ENCODE measurements at regions not wholly inside any gene's neighbourhood (a gene's known extent, or its start where the extent isn't known, plus 50 kb on each side); places are given as distances from the start of the nearest gene placed in this dataset.

DNA sequence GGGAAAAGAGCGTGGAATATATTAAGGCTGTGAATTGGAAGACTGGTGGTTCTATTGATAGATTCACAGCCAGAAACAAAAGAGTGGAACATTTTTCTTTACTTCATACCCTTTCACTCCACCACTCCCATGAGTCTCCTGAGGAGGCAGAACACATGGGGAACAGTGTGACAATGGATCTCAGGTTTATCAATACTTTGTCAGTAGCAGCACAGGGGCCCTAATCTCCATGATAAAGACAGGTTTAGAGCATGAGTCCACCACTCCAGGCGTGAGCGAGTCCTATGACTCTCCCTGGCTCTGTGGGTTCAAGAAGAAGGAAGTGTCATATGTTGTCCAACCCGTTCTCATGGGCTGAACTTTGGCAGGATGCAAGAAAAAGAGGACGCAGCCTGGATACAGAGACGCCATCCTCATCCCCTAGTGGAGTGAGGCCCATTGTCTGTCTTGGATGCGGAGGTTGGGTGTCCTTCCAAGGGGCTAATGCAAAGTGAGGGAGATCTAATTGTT lies 361.2 kb downstream of the TMEM114 start:
- intact Hi-C loops (cut with DNase I): no loop called here
- DNase-seq (ENCODE audit: low spot score): no peak

DNA sequence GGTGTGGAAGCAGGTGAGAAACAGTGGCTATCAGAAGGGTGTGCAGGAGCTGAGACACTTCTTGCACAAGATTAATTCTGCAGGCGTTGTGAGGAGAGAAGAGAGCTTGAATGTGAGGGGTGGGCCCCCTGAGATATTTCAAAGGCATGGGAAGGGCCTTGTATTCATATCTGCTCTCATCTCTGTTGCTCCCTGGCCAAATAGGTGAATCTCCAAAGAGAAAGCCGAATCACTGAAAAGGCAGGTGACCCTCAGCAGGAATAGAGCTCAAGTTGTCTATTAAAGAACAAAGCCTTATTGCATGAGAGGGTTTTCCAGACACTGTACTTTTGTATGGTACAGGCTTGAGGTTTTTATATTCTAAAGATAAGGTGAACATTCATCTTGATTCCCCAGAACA lies 373.1 kb downstream of the TMEM114 start:
- intact Hi-C loops (cut with DNase I): no loop called here
- no peak for DNase-seq (ENCODE audit: low spot score)

DNA sequence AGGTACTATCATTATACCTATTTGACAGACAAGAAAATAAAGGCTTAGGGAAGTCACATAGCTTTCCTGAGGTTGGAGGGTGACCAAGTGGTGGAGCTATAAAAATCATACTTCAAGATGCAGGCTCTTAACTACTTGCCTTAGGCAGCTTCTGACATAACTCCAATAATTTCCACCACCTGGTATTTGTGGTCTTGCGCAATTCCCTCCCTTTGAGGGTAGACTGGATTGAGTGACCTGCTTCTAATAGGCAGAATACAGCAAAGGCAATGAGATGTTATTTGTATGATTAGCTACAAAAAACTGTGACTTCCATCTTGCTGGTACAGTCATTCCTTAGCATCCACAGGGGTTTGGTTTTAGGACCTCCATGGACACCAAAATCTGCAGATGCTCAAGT lies 385.5 kb downstream of the TMEM114 start:
- no peak for DNase-seq (ENCODE audit: low spot score)
- intact Hi-C loops (cut with DNase I): no loop called here

DNA sequence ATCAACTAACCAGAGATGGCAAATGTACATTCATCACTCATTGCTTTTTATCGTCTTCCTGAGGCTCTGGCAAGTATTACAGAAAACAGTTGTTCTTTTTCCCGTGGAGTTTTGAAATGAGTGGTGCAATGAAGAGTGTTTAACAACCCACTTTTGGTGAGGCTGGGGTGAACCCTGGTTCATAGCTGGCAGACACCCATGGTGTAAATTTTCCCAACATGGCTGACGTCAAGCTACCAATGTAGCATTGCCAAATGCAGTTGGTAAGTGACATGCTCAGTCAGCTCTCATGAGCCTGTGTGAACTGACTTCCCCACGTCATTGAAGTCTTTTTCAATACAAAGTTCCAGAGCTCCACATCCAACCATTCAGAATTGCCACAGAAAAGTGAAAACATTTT lies 386.2 kb downstream of the TMEM114 start:
- intact Hi-C loops (cut with DNase I): no loop called here
- DNase-seq (ENCODE audit: low spot score): no peak

DNA sequence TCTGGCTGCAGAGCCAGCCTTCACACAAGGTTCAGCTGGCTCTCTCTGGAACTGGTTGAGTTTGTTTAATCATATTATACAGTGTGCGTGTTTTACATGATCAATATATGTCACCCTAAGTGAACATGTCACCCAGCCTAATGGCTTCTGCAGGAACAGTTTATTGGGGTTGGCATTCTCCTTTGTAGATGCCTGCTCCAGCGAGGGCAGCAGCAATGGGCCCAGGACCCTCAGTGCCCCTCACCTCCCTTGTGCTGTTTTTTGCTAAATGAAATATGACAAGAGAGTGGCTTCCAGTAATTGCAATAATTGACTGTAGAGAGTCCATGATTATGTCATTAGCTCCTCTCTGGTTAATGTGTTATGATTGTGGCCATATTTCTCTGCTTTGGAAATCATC lies 387.2 kb downstream of the TMEM114 start:
- DNase-seq (ENCODE audit: low spot score): no peak
- intact Hi-C loops (cut with DNase I): no loop called here

DNA sequence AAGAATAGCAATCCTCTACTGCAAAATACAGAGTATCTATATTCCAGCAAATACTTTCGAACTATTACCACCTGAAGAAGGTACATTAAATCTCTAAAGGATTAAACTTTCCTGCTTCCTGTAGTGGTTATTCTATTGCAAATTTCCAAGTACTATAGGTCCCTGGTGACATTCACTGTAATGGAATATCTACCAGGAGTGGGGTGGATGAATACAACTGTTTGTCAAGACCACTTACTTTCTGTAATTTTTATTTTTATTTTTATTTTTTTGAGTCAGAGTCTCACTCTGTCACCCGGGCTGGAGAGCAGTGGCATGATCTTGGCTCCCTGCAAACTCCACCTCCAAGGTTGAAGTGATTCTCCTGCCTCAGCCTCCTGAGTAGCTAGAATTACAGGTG lies 389.5 kb downstream of the TMEM114 start:
- intact Hi-C loops (cut with DNase I): no loop called here
- DNase-seq (ENCODE audit: low spot score): no peak

DNA sequence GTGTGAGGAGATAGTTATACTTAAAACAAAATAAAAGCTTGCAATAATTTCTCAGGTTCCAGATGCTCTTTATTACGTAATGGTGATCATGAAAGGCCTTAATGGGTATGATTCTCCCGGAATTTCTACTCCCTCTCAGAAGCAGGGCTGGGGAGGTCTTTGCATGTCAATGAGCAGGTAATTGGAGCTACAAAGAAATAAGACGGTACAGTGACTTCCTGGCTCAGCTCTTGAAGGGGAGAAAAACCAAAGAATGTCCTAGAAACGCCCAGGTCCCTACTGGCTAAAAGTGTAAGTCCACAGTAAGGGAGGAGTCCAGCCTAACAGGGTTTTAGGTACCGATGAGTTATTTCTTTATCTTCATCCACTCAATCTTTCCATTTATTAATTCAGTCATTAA lies 390.9 kb downstream of the TMEM114 start:
- no peak for DNase-seq (ENCODE audit: low spot score)

DNA sequence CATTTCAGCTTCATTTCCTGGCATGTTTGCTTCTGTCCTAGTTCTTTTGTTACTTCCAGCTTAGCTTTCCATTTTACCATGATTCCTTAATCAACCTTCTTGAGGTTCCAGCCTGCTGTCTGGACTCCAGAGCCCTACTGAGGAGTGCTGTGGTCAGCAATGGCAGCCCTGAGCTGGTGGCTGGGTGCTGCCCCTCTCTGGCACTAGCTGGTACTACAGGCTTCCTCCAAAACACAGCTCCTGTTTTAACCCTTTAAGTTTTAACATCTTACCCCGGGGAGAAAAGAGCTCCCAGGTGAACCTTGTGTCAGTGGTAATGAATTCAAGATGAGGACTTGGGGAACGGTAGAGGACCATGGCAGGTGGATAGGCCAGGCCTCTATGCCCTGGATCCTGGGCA lies 395.5 kb downstream of the TMEM114 start:
- no peak for DNase-seq (ENCODE audit: low spot score)
- intact Hi-C loops (cut with DNase I): no loop called here

More for the DNA sequence above, 390.9 kb downstream of the TMEM114 start:
- intact Hi-C loops (cut with DNase I): no loop called here

DNA sequence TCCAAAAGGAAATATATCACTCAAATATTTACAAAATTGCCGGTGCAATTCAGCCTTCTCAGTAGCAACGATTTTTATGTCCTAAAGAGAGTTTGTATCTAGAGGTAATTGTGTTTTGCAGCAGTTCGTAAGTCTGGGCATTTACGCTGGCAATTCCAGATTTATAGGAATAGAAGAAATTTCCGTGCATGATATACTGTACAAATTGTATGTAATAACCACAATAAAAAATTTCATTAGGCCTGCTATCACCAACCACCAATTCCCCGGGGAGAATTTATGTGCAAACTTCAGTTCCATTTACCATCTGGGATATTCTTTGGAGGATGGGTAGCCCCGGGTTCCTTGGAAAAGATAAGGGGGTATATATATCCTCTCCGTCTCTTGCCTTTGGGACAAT lies 401.5 kb downstream of the TMEM114 start:
- DNase-seq (ENCODE audit: low spot score): no peak
- intact Hi-C loops (cut with DNase I): no loop called here

DNA sequence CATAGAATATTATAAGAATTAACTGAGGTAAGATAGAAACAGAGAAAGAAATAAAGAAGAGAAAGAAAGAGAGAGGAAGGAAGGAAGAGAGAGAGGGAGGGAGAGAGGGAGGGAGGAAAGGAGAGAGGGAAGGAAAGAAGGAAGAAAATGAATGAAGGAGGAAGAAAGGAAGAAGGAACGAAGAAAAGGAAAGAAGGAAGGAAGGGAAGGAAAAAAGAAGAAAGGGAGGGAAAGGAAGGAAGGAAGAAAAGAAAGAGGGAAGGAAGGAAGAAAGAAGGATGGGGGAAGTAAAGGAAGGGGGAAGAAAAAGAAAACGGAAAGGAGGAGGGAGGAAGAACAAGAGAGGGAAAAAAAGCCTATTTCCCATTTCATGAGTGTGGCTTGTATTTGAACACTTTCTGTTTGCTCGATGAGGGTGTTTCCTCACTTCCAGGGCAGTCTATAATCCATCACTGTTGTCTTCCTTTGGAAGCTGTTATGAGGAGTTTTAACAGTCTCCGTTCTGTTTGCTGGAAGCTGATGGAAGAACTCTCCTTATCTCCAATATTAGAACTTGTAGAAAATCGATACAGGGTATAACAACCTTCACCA lies 402.4 kb downstream of the TMEM114 start:
- intact Hi-C loops (cut with DNase I): no loop called here

DNA sequence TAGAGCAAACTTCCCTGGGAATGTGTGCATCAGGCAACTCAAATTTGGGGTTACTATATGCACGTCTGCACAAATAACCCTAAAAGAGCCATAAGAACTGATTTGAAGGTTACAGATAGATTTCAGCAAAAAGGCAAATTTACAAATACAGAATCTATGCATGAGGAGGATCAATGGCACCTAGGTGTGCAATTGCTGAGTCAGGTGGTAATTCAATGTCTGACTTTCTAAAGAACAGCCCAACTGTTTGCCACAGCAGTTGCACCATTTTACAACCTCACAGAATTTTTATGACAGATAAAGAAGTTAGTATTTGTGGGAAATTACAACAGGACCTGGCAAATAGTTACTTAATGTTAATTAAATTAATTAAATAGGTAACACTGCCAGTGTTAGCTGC lies 405.5 kb downstream of the TMEM114 start:
- intact Hi-C loops (cut with DNase I): no loop called here
- no peak for DNase-seq (ENCODE audit: low spot score)

More for the DNA sequence above, 402.4 kb downstream of the TMEM114 start:
- DNase-seq (ENCODE audit: low spot score): no peak

DNA sequence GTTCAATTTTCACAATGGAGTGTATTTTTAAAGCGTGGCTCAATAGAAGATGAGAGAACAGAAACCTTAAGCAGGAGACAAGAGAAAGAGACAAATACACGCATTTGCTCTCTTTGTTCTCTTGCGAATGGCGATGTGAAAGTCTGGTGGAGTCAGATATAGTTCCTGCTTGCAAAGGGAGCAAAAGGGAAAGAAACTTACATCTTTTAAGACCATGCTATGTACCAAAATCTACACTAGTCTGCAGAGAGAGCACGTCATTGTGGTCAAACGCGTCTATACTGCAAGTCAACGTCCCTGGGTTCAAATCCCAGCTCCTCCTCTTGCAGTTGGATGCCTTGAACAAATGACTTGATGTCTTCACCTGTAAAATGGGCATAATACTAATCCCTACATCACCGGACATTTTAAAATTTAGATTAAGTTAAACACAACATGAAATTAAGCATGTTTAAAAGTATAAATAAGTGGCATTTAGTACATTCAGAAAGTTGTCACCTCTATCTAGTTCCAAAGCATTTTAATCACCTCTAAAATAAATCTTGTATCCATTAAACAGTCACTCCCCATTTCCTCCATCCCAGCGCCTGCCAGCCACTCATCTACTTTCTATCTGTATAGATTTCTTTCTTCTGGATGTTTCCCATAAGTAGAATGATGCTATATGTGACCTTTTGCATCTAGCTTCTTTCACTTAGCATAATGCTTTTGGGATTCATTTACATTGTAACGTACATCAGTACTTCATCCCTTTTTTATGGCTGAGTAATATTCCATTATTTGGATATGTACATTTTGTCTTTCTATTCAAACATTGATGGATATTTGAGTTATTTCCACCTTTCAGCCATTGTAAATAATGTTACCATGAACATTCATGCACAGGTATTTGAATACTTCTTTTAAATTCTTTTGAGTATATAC lies 406.9 kb downstream of the TMEM114 start:
- DNase-seq (ENCODE audit: low spot score): no peak
- intact Hi-C loops (cut with DNase I): no loop called here

DNA sequence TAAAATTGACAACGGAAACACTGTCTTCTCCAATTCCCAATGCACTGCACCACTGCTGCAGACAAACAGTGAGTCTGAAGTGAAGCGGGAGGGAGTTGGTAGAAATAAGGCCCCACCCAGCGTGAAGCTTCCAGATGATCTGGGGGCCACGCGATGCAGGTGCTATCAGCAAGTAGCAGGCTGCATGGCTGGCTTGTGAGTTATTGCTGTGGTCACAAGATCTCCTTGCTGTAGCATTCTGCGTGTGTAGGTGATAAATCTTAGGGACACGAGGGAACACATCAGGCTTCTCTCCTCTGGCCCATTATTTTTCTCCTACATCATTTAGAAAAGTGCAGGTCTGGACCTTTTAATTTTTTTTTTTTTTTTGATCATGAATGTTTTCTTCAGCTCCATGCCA lies 407.6 kb downstream of the TMEM114 start:
- no peak for DNase-seq (ENCODE audit: low spot score)
- intact Hi-C loops (cut with DNase I): no loop called here

DNA sequence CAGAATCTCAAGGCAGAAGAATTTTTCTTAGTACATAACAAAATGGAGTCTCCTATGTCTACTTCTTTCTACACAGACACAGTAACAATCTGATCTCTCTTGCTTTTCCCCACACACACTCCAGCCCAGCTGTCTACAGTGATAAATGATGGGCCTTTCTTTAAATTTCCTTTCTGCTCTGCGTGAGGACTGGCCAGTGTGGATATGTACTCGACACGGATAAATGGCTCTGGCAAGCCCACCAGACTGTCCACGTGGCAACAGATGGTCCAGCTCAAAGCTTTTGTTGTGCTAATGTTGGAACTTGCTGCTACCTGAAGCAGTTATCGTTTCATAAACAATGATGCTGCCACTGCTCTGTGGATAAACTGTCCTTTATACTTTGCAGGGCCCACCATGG lies 410.7 kb downstream of the TMEM114 start:
- intact Hi-C loops (cut with DNase I): loop anchor here (10.0 kb wide), 1 partner anchor 1155 kb away; no protein-coding TSS in a partner anchor
- no peak for DNase-seq (ENCODE audit: low spot score)

DNA sequence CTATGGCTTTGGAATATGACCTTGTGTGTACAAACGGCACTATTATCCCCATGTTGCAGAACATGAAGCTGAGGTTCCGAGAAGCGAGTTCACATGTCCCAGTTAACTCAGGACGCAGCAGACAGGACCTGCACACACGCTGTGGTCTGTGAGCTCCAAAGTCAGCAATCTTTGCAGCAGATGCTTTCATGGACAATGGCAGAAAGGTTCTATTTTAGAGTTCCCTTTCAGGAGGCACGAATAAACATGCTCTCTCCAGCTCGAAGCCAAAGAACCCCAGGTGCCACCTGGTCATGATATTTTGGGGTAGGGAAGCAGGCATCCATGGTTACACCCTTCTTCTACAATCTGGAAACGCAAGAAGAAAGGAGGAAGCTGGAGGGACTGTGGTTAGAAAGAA lies 412.0 kb downstream of the TMEM114 start:
- no peak for DNase-seq (ENCODE audit: low spot score)
- intact Hi-C loops (cut with DNase I): loop anchor here (10.0 kb wide), 1 partner anchor 1153 kb away; no protein-coding TSS in a partner anchor

DNA sequence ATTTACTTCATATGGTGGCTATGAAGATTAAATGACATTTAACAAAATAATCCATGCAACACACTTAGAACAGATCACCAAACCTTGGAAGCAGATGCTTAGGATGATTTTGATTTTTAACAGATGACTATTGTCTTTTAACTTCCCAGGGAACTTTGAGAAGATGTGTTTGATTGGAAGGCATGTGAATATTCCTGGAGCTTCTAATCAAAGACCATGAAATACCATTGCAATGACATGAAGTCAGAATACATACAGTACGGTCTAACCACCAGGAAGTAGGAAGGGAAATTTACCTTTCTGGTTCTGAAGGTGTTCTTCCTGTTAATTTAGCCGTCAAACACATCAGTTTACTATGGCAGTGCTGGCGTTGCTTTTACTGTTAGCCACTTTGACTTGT lies 414.9 kb downstream of the TMEM114 start:
- intact Hi-C loops (cut with DNase I): loop anchor here (10.0 kb wide), 1 partner anchor 1151 kb away; no protein-coding TSS in a partner anchor
- no peak for DNase-seq (ENCODE audit: low spot score)

DNA sequence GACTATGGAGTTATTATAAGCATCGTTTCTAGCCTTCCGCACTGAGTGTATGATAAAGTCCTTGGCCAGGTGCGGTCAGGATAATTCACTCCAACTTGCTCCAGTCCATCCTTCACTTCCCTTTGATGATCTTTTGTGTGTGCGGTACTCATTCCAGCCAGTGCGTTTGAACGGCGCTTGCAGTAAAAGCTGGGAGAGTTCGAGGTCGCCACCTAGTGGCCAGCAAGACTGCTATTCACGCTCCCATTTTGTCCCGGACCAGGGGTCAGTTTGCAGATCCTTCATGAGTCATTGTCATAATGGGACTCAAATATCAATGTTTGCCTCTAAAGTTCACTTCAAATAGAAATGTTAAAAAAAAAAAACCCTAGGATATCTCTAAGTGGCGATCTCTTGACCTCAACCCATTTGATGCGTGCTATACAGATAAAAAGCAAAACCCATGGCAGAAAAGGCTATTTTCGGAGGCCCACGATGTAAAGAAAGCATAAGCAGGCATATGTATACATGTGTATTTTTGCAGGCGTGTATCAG lies 417.1 kb downstream of the TMEM114 start:
- peak; percentile 77 for DNase-seq (ENCODE audit: low spot score)
- intact Hi-C loops (cut with DNase I): loop anchor here (10.0 kb wide), 1 partner anchor 1148 kb away; no protein-coding TSS in a partner anchor

DNA sequence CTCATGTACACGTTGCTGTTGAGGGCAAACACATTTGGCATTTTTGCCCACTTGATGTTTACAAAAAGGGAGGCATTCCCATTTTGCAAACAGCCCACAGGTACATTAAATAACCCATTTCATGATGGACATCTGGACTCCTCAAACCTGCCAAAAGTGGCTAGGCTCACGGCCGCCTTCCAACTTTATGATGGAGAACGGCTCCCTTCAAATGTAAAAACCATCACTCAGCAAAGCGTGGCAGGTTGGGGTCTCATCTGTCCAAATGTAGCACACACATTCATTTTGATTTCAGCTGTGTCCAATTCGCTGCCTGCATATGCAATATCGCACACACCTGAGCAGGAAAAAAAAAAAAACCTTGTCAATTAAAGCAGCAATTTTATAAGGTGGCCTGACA lies 417.8 kb downstream of the TMEM114 start:
- no peak for DNase-seq (ENCODE audit: low spot score)
- intact Hi-C loops (cut with DNase I): loop anchor here (10.0 kb wide), 1 partner anchor 1148 kb away; no protein-coding TSS in a partner anchor

DNA sequence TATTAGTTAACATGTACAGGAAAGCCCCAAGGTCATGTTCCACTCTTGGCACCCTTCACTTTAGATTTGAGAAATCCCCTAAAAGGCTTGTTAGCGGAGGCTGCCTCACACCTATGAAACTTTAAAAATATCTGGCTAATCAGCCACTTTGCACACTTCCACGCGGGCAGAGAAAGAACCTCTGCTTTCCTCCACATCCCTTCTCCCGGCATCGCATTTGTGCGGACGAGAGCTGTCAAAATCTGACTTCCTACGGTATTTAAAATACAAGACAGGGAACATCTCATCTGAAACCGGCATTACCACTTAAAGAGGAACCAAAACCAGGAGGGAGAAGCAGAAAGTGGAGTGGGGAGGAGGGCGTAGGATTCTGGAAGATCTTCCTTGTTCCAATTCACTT lies 422.3 kb downstream of the TMEM114 start:
- no peak for DNase-seq (ENCODE audit: low spot score)
- intact Hi-C loops (cut with DNase I): no loop called here

DNA sequence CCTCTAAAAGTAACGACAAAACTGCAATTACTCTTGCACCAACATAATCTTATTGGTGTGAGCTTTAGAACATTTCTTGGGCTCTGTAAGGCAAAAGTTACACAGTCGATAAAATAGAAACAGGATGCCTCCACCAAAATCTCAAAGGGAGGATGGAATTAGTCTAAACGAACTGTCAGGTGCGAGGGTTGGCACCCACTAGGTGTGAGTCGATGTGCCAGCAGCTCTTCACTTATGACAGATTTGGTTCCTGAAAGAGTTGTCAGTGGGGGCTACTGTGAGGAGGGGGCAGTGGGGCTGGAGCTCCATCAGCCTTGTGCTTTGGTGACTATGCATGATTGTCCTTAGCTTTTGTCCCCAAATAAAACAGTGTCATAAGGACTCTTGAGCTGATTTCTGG lies 422.9 kb downstream of the TMEM114 start:
- intact Hi-C loops (cut with DNase I): no loop called here
- DNase-seq (ENCODE audit: low spot score): no peak
